AG10803 (cell line): ENCODE measurements at regions not wholly inside any gene's neighbourhood (a gene's known extent, or its start where the extent isn't known, plus 50 kb on each side); places are given as distances from the start of the nearest gene placed in this dataset.

ENCODE experiments used
- DNase-seq: peaks from one replicate; pipeline ENCODE4 v3.0.0; 2010; ENCODE audit warnings: low read depth
- H3K4me3 ChIP-seq: 2 replicates; pipeline ENCODE4 v1.5.1; 2011; ENCODE audit warnings: mild to moderate bottlenecking, low read length, control low read depth
- TF ChIP-seq, protein P1 (sequence below): conservative IDR thresholded peaks from 2 replicates; pipeline ENCODE4 v1.5.1; 2011; ENCODE audit warnings: mild to moderate bottlenecking, low read length, control low read depth, inconsistent platforms

DNA sequence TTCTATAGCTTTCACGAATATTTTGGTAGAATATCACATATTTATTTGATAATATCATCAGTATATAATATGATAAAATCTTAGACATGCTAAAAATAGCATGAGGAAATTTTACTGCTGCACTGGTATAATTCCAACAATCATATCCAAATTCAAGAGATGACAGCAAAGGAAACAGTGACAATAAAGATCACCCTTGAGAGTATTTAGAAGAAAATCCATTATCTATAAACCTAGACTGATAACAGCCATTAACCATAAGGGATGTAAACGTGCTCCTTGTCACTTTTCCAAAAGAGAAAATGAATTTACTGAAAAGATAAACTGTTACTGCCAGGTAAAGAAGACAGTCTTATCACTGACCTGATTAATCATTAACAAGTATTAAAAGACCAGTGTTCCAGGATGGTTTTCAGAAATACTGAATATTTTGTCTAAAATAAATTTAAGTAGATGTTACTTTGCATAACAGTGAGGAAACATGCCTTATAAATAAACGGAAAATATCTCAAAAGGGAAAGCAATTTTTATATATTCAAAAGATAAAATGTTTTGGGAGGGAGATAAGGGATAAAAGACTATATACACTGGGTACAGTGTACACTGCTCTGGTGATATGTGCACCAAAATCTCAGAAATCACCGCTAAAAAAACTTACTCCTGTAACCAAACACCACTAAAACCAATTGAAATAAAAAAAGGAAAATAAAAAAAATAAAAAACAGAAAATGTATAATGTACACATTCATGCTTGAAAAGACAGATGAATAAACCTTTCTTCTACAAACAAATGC lies 1704.7 kb downstream of the HACE1 start:
- no peak overlapping the region for H3K4me3 ChIP-seq
- no peak for DNase-seq
- TF ChIP-seq, protein P1, sequence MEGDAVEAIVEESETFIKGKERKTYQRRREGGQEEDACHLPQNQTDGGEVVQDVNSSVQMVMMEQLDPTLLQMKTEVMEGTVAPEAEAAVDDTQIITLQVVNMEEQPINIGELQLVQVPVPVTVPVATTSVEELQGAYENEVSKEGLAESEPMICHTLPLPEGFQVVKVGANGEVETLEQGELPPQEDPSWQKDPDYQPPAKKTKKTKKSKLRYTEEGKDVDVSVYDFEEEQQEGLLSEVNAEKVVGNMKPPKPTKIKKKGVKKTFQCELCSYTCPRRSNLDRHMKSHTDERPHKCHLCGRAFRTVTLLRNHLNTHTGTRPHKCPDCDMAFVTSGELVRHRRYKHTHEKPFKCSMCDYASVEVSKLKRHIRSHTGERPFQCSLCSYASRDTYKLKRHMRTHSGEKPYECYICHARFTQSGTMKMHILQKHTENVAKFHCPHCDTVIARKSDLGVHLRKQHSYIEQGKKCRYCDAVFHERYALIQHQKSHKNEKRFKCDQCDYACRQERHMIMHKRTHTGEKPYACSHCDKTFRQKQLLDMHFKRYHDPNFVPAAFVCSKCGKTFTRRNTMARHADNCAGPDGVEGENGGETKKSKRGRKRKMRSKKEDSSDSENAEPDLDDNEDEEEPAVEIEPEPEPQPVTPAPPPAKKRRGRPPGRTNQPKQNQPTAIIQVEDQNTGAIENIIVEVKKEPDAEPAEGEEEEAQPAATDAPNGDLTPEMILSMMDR: no peak

DNA sequence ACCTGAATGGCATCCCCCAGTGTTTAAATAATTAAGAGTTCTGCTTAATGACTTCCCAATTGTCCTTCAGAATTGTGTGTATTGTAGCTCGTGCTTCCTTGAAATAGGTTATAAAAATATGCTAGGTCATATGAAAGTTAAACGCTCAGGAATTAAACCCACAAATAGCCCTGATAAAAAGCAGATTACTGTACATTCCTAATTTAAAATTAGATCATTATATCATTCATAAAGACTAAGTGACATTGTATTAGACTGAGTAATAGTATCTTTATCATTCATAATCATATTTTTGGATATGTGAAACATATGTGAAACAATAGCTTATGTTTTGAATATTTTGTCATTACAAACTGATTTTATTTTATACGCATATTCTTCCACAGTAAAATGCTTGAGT lies 1706.7 kb downstream of the HACE1 start:
- TF ChIP-seq, protein P1: no peak
- DNase-seq: no peak
- no peak overlapping the region for H3K4me3 ChIP-seq

DNA sequence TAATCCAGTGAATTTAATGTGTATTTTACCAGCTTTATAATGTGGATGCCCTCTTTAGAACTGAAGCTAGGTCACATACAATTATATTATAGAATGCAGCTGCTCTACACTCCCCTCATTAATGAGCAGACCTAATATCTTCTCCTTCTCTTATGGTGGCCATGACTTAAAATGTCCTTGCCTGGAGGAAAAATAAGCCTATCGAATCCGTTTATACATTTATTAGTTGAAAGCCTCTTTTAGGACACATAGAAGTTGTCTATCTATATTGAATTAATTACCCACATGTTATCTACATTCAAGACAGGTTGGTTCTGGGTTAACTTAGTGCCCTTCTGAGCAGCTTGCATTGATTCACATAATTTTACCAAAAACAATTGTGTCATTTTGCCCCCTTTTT lies 1716.8 kb downstream of the HACE1 start:
- TF ChIP-seq, protein P1: no peak
- DNase-seq: no peak
- H3K4me3 ChIP-seq: no peak overlapping the region

DNA sequence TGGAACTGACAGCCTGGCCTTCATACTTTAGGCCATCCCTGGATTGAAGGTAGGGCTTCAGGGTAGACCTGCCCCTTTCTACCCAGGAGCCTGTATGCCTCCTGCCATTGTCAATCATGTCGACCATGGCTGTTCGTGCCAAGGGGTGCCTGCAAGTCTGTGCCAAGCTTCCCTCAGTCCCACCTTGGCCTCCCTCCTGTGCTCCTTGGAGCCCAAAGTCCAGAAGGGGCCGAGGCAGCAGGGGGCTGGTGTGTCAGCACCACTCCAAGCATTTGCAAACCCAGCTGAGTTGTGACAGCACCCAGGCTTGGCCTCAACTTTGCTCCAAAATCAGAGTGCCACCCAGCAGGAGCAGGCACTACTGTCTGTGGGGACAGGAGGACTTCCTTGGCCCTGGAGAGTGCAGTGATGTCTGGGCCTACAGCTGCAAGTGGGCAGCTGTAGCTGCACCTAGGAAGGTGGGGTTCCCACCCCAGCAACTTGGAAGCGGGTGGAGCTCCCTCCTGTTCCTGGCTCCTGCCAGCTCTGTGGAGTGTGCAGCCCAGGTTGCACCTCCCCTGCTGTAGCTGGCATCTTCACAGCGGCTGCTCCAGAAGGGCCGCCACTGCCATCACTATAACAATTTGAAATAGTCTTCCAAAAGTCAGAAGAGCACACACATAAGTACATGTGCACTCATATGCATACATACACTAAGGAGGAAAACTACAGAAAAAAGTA lies 1719.3 kb downstream of the HACE1 start:
- H3K4me3 ChIP-seq: no peak overlapping the region
- TF ChIP-seq, protein P1: no peak
- no peak for DNase-seq

DNA sequence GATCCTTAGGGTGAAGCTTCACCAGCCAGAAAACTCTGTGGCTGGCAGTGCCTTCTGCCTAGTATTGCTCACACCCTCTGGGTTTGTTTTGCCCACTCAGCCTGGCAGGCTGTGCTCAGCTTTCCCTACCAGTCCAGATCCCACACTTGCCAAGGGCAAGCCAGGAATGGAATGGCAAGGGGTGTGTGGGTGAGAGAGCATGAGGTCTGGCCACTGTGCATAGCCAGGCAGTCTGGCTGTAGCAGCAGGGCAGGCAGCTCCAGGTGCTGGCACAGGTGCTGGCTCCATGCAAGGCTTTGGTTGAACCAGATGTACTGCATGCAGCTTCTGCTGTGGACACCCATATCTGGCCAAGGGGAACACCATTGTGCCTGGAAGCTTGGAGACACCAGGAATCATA lies 1720.3 kb downstream of the HACE1 start:
- H3K4me3 ChIP-seq: no peak overlapping the region
- TF ChIP-seq, protein P1: no peak
- DNase-seq: no peak

DNA sequence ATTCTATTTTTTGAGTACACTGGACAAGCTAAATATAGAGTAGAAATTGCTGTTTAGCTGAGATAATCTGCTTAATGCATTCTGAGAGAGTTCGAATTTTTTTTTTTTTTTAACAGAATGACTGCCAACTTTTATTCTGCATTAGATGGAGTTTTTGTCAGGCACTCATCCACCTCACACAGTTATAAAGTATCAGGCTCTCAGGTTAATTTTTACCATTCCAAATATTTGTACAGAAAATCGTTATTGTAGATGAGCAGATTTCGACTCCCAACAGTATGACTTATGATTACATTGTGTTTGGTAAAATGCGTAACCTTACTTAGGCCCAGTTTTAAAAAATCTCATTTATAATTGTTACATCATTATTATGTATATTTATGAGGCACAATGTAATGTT lies 1731.0 kb downstream of the GRIK2 start:
- TF ChIP-seq, protein P1: no peak
- no peak for DNase-seq
- no peak overlapping the region for H3K4me3 ChIP-seq
